Stomach (tissue), 8 donors: ENCODE measurements at regions not wholly inside any gene's neighbourhood (a gene's known extent, or its start where the extent isn't known, plus 50 kb on each side); places are given as distances from the start of the nearest gene placed in this dataset.

Experiments used
- DNase-seq, 2 donors: peaks; one replicate each; pipeline versions ENCODE4 v3.0.0 to v3.0.0-alpha.2; 2013 to 2019
- H3K27ac ChIP-seq, 5 donors: fragments of 200-600 bp in 4 of 5; sonication (generic) in 4 of 5; one replicate each; pipeline ENCODE4 v1.5.1; 2013 to 2019; ENCODE audit warnings: mild to moderate bottlenecking in 1 of 5, moderate library complexity in 1 of 5
- H3K27me3 ChIP-seq, 3 donors: fragments of 200-600 bp; sonication (generic); one replicate each; pipeline ENCODE4 v1.5.1; 2017 to 2019; ENCODE audit warnings: mixed run types in 1 of 3
- H3K36me3 ChIP-seq, 4 donors: fragments of 200-600 bp; sonication (generic); 1 replicate in 3 of 4; 2 replicates in 1 of 4; pipeline ENCODE4 v1.5.1; 2016 to 2019
- H3K4me1 ChIP-seq, 4 donors: fragments of 200-600 bp; sonication (generic); one replicate each; pipeline ENCODE4 v1.5.1; 2016 to 2019
- H3K4me3 ChIP-seq, 4 donors: fragments of 200-600 bp; sonication (generic) in 3 of 4; one replicate each; pipeline ENCODE4 v1.5.1; 2016 to 2019; ENCODE audit warnings: mild to moderate bottlenecking in 1 of 4
- H3K9me3 ChIP-seq, 4 donors: fragments of 200-600 bp; sonication (generic); one replicate each; pipeline ENCODE4 v1.5.1; 2016 to 2019
- CTCF ChIP-seq, 7 experiments: fragments of 450-650 bp in 4 of 7; fragments of 200-600 bp in 3 of 7; sonication (generic) in 3 of 7; IDR thresholded peaks; one replicate each; pipeline ENCODE4 v1.5.1; 2016 to 2019; ENCODE audit warnings: antibody characterized with exemption in 7 of 7, control low read depth in 2 of 7, mild to moderate bottlenecking in 1 of 7
- EP300 ChIP-seq: sonication (generic); formaldehyde crosslinking; IDR thresholded peaks from one replicate; pipeline ENCODE4 v1.6.1; 2017; ENCODE audit warnings: antibody characterized with exemption
- POLR2A ChIP-seq, 4 donors: fragments of 450-650 bp; IDR thresholded peaks; one replicate each; pipeline ENCODE4 v1.6.1; 2016; ENCODE audit warnings: antibody characterized with exemption in 4 of 4, control low read depth in 2 of 4, mild to moderate bottlenecking in 1 of 4, moderate library complexity in 1 of 4
- POLR2AphosphoS5 ChIP-seq, 3 donors: sonication (generic); formaldehyde crosslinking; IDR thresholded peaks; one replicate each; pipeline ENCODE4 v1.6.1; 2016; ENCODE audit warnings: antibody characterized with exemption in 3 of 3
- WGBS, 5 donors: extraction: QIAGEN DNeasy Blood & Tissue Kit in 3 of 5; methylation state at CpG; one replicate each; pipeline versions ENCODE4 v1.1.5 to v1.1.7; 2013 to 2018; 5-methylcytosine and 5-hydroxymethylcytosine counted together
- intact Hi-C: fragments of 100-400 bp; cut with DNase I; formaldehyde crosslinking; loops from one replicate; pipeline ENCODE4 v1.15.1; 2023; ENCODE audit warnings: low total_unique reads
- donor health status: healthy with polysubstance abuse.
- donor health status: Bipolar disorder and iron deficiency.
- donor health status: healthy.

GRCh38 chr2:12347066-12347493 lies 369.7 kb upstream of the TRIB2 start:
- peak in 1 of 2 donors; percentile 12 for DNase-seq
- 16 to 38% (median 33%) methylated on average over 4 of the region's 4 CpGs for WGBS, 5 donors
- intact Hi-C loops, result no loop called here

GRCh38 chr2:12348216-12348615 lies 368.5 kb upstream of the TRIB2 start:
- intact Hi-C loops, result no loop called here
- Histone ChIP-seq H3K27ac (no peak overlapping the region), H3K4me1 (peaks cover 0 to 5% (median 0%) of the 10 kb centered on the region in 4 donors), H3K27me3 (no peaks in the 10 kb centered on the region), H3K36me3 (no peaks in the 10 kb centered on the region), H3K4me3 (no peak overlapping the region), H3K9me3 (no peaks in the 10 kb centered on the region)
- WGBS, 5 donors, result 83 to 92% (median 88%) methylated on average over 3 of the region's 3 CpGs
- TF ChIP-seq EP300, result no peak
- TF ChIP-seq POLR2A (IDR thresholded peaks at IDR 0.05), result no peak
- no peak for TF ChIP-seq POLR2AphosphoS5 (IDR thresholded peaks at IDR 0.05)
- no peak for TF ChIP-seq CTCF (IDR thresholded peaks at IDR 0.05)
- no peak for DNase-seq

More at GRCh38 chr2:12347066-12347493, 369.7 kb upstream of the TRIB2 start:
- no peaks in the 10 kb centered on the region for H3K36me3 ChIP-seq
- peak overlapping the region in 1 of 5 donors; percentile 44 for H3K27ac ChIP-seq
- H3K4me3 ChIP-seq, result no peak overlapping the region
- H3K9me3 ChIP-seq, result no peaks in the 10 kb centered on the region
- no peaks in the 10 kb centered on the region for H3K4me1 ChIP-seq
- H3K27me3 ChIP-seq, result no peaks in the 10 kb centered on the region
- no peak for TF ChIP-seq CTCF (IDR thresholded peaks at IDR 0.05)
- no peak for TF ChIP-seq EP300
- TF ChIP-seq POLR2AphosphoS5 (IDR thresholded peaks at IDR 0.05), result no peak
- no peak for TF ChIP-seq POLR2A (IDR thresholded peaks at IDR 0.05)

- Histone ChIP-seq H3K9me3 (no peaks in the 10 kb centered on the region), H3K27ac (no peak overlapping the region), H3K36me3 (no peaks in the 10 kb centered on the region), H3K27me3 (no peaks in the 10 kb centered on the region), H3K4me1 (peaks cover 0 to 5% (median 0%) of the 10 kb centered on the region in 4 donors), H3K4me3 (no peak overlapping the region)
- intact Hi-C loops, result no loop called here
- TF ChIP-seq CTCF (IDR thresholded peaks at IDR 0.05) (no peak), POLR2A (IDR thresholded peaks at IDR 0.05) (no peak), EP300 (no peak), POLR2AphosphoS5 (IDR thresholded peaks at IDR 0.05) (no peak)
- WGBS, 5 donors, result 91 to 98% (median 93%) methylated on average over 4 of the region's 4 CpGs
- DNase-seq, result no peak
Measured at GRCh38 chr2:12350821-12351220, 365.9 kb upstream of the TRIB2 start.

- H3K4me1 ChIP-seq, result peaks cover 0 to 5% (median 0%) of the 10 kb centered on the region in 4 donors
- no peak for TF ChIP-seq POLR2AphosphoS5 (IDR thresholded peaks at IDR 0.05)
- no peak for TF ChIP-seq POLR2A (IDR thresholded peaks at IDR 0.05)
- no peak for TF ChIP-seq CTCF (IDR thresholded peaks at IDR 0.05)
- TF ChIP-seq EP300, result no peak
- H3K9me3 ChIP-seq, result no peaks in the 10 kb centered on the region
- no peaks in the 10 kb centered on the region for H3K27me3 ChIP-seq
- H3K4me3 ChIP-seq, result no peak overlapping the region
- peak overlapping the region in 1 of 5 donors; percentile 11 for H3K27ac ChIP-seq
- DNase-seq, result peak; percentile 39 to 61
- H3K36me3 ChIP-seq, result no peaks in the 10 kb centered on the region
- intact Hi-C loops, result no loop called here
- 18 to 44% (median 30%) methylated on average over 1 of the region's 1 CpG for WGBS, 5 donors
Measured at GRCh38 chr2:12352889-12353288, 363.8 kb upstream of the TRIB2 start.
